IMR-90 (cell line): ENCODE measurements at regions not wholly inside any gene's neighbourhood (a gene's known extent, or its start where the extent isn't known, plus 50 kb on each side); places are given as distances from the start of the nearest gene placed in this dataset.

Source experiments
- ATAC-seq: fragments of 200-7000 bp; cut with Tn5 transposase; 2 replicates; pipeline ENCODE4 v1.9.1; 2020; ENCODE audit warnings: low read depth, mild to moderate bottlenecking, moderate library complexity
- BruUV-seq: library from RNA; stranded (reverse); fragments of 400-500 nt; replicated peaks from 2 replicates; lab custom pipeline; 2021; lab: Mats Ljungman, UMichigan
- CTCF ChIA-PET: fragments of 300-600 bp; formaldehyde crosslinking; extraction: SDS; loops from one replicate; lab custom pipeline; 2021; ENCODE audit warnings: antibody characterized with exemption; lab: Yijun Ruan, JAX
- POLR2A ChIA-PET: fragments of 300-600 bp; sonication (Branson Sonifier 250); formaldehyde crosslinking; loops from one replicate; lab custom pipeline; 2022; ENCODE audit warnings: antibody characterized with exemption; ENCODE audit not compliant: unreplicated experiment; lab: Charles Lee
- DNase-seq: peaks from one replicate; pipeline ENCODE4 v3.0.0; 2013
- H2AFZ ChIP-seq: replicated peaks from 2 replicates; pipeline ENCODE3; 2013; ENCODE audit warnings: low read length, mild to moderate bottlenecking; ENCODE audit not compliant: poor library complexity
- H2AK5ac ChIP-seq: 2 replicates; pipeline ENCODE4 v1.6.1; 2013; ENCODE audit warnings: low read depth, low read length, inconsistent platforms
- H2AK9ac ChIP-seq: replicated peaks from 2 replicates; pipeline ENCODE3; 2013; ENCODE audit warnings: mild to moderate bottlenecking, low read depth, low read length, moderate library complexity; ENCODE audit not compliant: poor library complexity
- H2BK120ac ChIP-seq: 2 replicates; pipeline ENCODE4 v1.6.1; 2013; ENCODE audit warnings: low read depth, low read length, inconsistent platforms
- H2BK15ac ChIP-seq: 3 replicates; pipeline ENCODE4 v1.6.1; 2013; ENCODE audit warnings: low read depth, low read length, inconsistent platforms
- H2BK20ac ChIP-seq: 2 replicates; pipeline ENCODE4 v1.6.1; 2013; ENCODE audit warnings: low read depth, mild to moderate bottlenecking, inconsistent platforms, low read length, moderate library complexity
- H2BK5ac ChIP-seq: 2 replicates; pipeline ENCODE4 v1.6.1; 2013; ENCODE audit warnings: mild to moderate bottlenecking, low read depth, low read length, inconsistent platforms; ENCODE audit not compliant: poor library complexity, severe bottlenecking
- H3K14ac ChIP-seq: replicated peaks from 2 replicates; pipeline ENCODE4 v1.6.1; 2013; ENCODE audit warnings: low read depth, low read length, inconsistent platforms
- H3K18ac ChIP-seq: 2 replicates; pipeline ENCODE4 v1.6.1; 2013; ENCODE audit warnings: low read depth, low read length, control low read depth
- H3K23ac ChIP-seq: 2 replicates; pipeline ENCODE4 v1.6.1; 2013; ENCODE audit warnings: low read depth, low read length, inconsistent platforms
- H3K27ac ChIP-seq: 2 replicates; pipeline ENCODE4 v1.5.1; 2013; ENCODE audit warnings: mild to moderate bottlenecking, control low read depth, low read length; ENCODE audit not compliant: insufficient read depth
- H3K27me3 ChIP-seq: 2 replicates; pipeline ENCODE4 v1.6.1; 2013; ENCODE audit warnings: low read length; ENCODE audit not compliant: control insufficient read depth, insufficient read depth
- H3K36me3 ChIP-seq: 2 replicates; pipeline ENCODE4 v1.6.1; 2013; ENCODE audit warnings: low read length, mixed read lengths; ENCODE audit not compliant: control insufficient read depth, insufficient read depth
- H3K4ac ChIP-seq: 2 replicates; pipeline ENCODE4 v1.6.1; 2013; ENCODE audit warnings: low read depth, low read length, inconsistent platforms
- H3K4me1 ChIP-seq: 2 replicates; pipeline ENCODE4 v1.6.1; 2013; ENCODE audit warnings: low read length, mixed read lengths; ENCODE audit not compliant: control insufficient read depth, insufficient read depth
- H3K4me2 ChIP-seq: 2 replicates; pipeline ENCODE4 v1.6.1; 2013; ENCODE audit warnings: low read depth, mild to moderate bottlenecking, control low read depth, low read length, moderate library complexity
- H3K4me3 ChIP-seq: 2 replicates; pipeline ENCODE4 v1.5.1; 2013; ENCODE audit warnings: low read depth, mild to moderate bottlenecking, control low read depth, low read length, moderate library complexity; ENCODE audit not compliant: insufficient read depth
- H3K56ac ChIP-seq: 2 replicates; pipeline ENCODE4 v1.6.1; 2013; ENCODE audit warnings: low read length, inconsistent platforms; ENCODE audit not compliant: insufficient read depth; ENCODE audit errors: extremely low read depth
- H3K79me1 ChIP-seq, 2 experiments: 2 replicates each; pipeline ENCODE4 v1.6.1; 2013; ENCODE audit warnings: low read length in 2 of 2, inconsistent platforms in 1 of 2, low read depth in 1 of 2
- H3K9ac ChIP-seq: 2 replicates; pipeline ENCODE4 v1.6.1; 2013; ENCODE audit warnings: low read depth, low read length, control low read depth
- H3K9me1 ChIP-seq: 2 replicates; pipeline ENCODE4 v1.6.1; 2013; ENCODE audit warnings: low read length, inconsistent platforms; ENCODE audit not compliant: insufficient read depth
- H3K9me3 ChIP-seq: 2 replicates; pipeline ENCODE4 v1.6.1; 2013; ENCODE audit warnings: low read length; ENCODE audit not compliant: control insufficient read depth, insufficient read depth
- H4K20me1 ChIP-seq: 2 replicates; pipeline ENCODE4 v1.6.1; 2013; ENCODE audit warnings: low read length, inconsistent platforms; ENCODE audit not compliant: insufficient read depth
- H4K5ac ChIP-seq: 2 replicates; pipeline ENCODE4 v1.6.1; 2013; ENCODE audit warnings: mild to moderate bottlenecking, low read depth, low read length, control low read depth
- H4K8ac ChIP-seq, 2 experiments: 2 replicates each; pipeline ENCODE4 v1.6.1; 2013; ENCODE audit warnings: low read depth in 2 of 2, low read length in 2 of 2, control low read depth in 1 of 2, inconsistent platforms in 1 of 2
- H4K91ac ChIP-seq: 2 replicates; pipeline ENCODE4 v1.6.1; 2013; ENCODE audit warnings: low read depth, low read length, inconsistent platforms; ENCODE audit not compliant: insufficient read depth
- BHLHE40 ChIP-seq: fragments of 150-350 bp; IDR thresholded peaks from 2 replicates; pipeline ENCODE4 v1.6.1; 2016; ENCODE audit warnings: mild to moderate bottlenecking, low read depth, low read length
- CEBPB ChIP-seq: IDR thresholded peaks from 2 replicates; pipeline ENCODE4 v1.6.1; 2012; ENCODE audit warnings: low read depth, low read length, improper control_type of control experiment
- CHD1 ChIP-seq: IDR thresholded peaks from 2 replicates; pipeline ENCODE4 v1.6.1; 2012; ENCODE audit warnings: low read depth, low read length, improper control_type of control experiment
- MAFK ChIP-seq: IDR thresholded peaks from 2 replicates; pipeline ENCODE4 v1.6.1; 2012; ENCODE audit warnings: low read depth, low read length, improper control_type of control experiment
- MAZ ChIP-seq: IDR thresholded peaks from 2 replicates; pipeline ENCODE4 v1.6.1; 2012; ENCODE audit warnings: low read depth, mild to moderate bottlenecking, low read length, improper control_type of control experiment, moderate library complexity, borderline replicate concordance
- MXI1 ChIP-seq: IDR thresholded peaks from 2 replicates; pipeline ENCODE4 v1.6.1; 2012; ENCODE audit warnings: low read depth, mild to moderate bottlenecking, low read length, moderate library complexity, borderline replicate concordance
- NFE2L2 ChIP-seq: fragments of 150-350 bp; IDR thresholded peaks from 2 replicates; pipeline ENCODE4 v1.6.1; 2016; ENCODE audit warnings: low read depth, mild to moderate bottlenecking, low read length
- RAD21 ChIP-seq: IDR thresholded peaks from 2 replicates; pipeline ENCODE4 v1.6.1; 2012; ENCODE audit warnings: low read length, improper control_type of control experiment
- RFX5 ChIP-seq: IDR thresholded peaks from 2 replicates; pipeline ENCODE4 v1.8.0; 2012; ENCODE audit warnings: low read depth, mild to moderate bottlenecking, low read length, moderate library complexity
- SMC3 ChIP-seq: fragments of 150-350 bp; IDR thresholded peaks from 2 replicates; pipeline ENCODE4 v1.6.1; 2016; ENCODE audit warnings: low read depth, mild to moderate bottlenecking, antibody characterized with exemption, low read length, moderate library complexity
- dilution Hi-C: fragments of 300-500 bp; cut with HindIII; formaldehyde crosslinking; loops from one replicate; pipeline ENCODE4 v1.14.3; 2018; ENCODE audit warnings: low sequenced_read_pairs; ENCODE audit not compliant: unreplicated experiment
- in situ Hi-C: fragments of 300-500 bp; cut with MboI; formaldehyde crosslinking; loops from 3 replicates; pipeline ENCODE4 v1.14.3; 2019; ENCODE audit warnings: low sequenced_read_pairs, inconsistent platforms, mixed read lengths
- intact Hi-C: fragments of 100-400 bp; cut with micrococcal nuclease; formaldehyde crosslinking; loops from 2 replicates; pipeline ENCODE4 v1.10.0; 2022
- TF ChIP-seq, protein P1 (sequence below): fragments of 150-350 bp; IDR thresholded peaks from 2 replicates; pipeline ENCODE4 v1.6.1; 2016; ENCODE audit warnings: low read depth, mild to moderate bottlenecking, low read length, moderate library complexity, borderline replicate concordance
- TF ChIP-seq, protein P2 (sequence below): fragments of 150-350 bp; IDR thresholded peaks from 2 replicates; pipeline ENCODE4 v1.6.1; 2017; ENCODE audit warnings: mild to moderate bottlenecking, antibody characterized with exemption, low read length, low read depth
- TF ChIP-seq, protein P3 (sequence below): conservative IDR thresholded peaks from 2 replicates; pipeline ENCODE4 v1.5.1; 2012; ENCODE audit warnings: mild to moderate bottlenecking, low read depth, low read length, improper control_type of control experiment

DNA sequence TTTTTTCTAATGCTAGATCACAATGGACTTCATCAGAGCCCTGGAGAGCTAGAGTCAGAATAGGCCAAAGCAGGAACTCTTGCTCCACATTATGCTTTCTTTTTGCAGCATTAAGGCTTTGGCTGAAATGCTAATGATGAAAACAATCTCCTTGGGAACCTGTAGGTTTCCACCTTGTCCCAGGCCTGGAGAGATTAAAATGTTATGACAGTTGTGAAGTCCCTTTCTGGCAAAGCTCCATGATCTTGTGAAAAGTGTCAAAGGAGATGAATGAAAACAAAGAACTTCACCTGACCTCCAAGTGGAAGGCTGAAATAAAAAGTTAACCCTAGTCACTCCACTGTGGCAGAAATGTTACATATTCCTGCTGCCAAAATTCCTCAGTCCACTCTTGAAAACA, 64.0 kb upstream of the LRRC1 start:
- no peak overlapping the region for H3K56ac ChIP-seq

More for the DNA sequence above, 64.0 kb upstream of the LRRC1 start:
- no peak for DNase-seq
- Histone ChIP-seq H3K18ac (no peak overlapping the region), H3K9ac (no peak overlapping the region), H2BK120ac (no peak overlapping the region), H4K91ac (no peak overlapping the region), H3K9me3 (no peaks in the 10 kb centered on the region), H3K14ac (no peak overlapping the region), H2AK5ac (no peak overlapping the region), H3K23ac (no peak overlapping the region), H4K8ac (0 out of 4 replicates have a peak overlapping the region, but pooled peaks of 1 of the 2 experiments have one; percentile 15), H3K4me2 (no peak overlapping the region), H3K36me3 (no peaks in the 10 kb centered on the region), H3K27me3 (no peaks in the 10 kb centered on the region), H3K4me1 (peaks cover 9% of the 10 kb centered on the region), H2AK9ac (no peak overlapping the region), H2BK15ac (no peak overlapping the region; the same call in 2 of the 3 replicates), H3K4ac (no peak overlapping the region; the same call in 1 of the 2 replicates), H3K4me3 (no peak overlapping the region), H2BK20ac (no peak overlapping the region), H3K27ac (no peak overlapping the region), H3K79me1 (no peaks in the 10 kb centered on the region), H2AFZ (no peak overlapping the region), H3K9me1 (peaks cover 6% of the 10 kb centered on the region), H2BK5ac (no peak overlapping the region), H4K5ac (peak overlapping the region; percentile 22; the same call in 1 of the 2 replicates), H4K20me1 (no peaks in the 10 kb centered on the region; the same call in 1 of the 2 replicates)
- TF ChIP-seq RFX5 (no peak), MAFK (no peak), SMC3 (no peak), CHD1 (no peak), BHLHE40 (no peak), NFE2L2 (no peak), RAD21 (no peak), MXI1 (no peak), CEBPB (no peak), MAZ (no peak)
- TF ChIP-seq, protein P1, sequence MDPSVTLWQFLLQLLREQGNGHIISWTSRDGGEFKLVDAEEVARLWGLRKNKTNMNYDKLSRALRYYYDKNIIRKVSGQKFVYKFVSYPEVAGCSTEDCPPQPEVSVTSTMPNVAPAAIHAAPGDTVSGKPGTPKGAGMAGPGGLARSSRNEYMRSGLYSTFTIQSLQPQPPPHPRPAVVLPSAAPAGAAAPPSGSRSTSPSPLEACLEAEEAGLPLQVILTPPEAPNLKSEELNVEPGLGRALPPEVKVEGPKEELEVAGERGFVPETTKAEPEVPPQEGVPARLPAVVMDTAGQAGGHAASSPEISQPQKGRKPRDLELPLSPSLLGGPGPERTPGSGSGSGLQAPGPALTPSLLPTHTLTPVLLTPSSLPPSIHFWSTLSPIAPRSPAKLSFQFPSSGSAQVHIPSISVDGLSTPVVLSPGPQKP = no peak
- TF ChIP-seq, protein P2, sequence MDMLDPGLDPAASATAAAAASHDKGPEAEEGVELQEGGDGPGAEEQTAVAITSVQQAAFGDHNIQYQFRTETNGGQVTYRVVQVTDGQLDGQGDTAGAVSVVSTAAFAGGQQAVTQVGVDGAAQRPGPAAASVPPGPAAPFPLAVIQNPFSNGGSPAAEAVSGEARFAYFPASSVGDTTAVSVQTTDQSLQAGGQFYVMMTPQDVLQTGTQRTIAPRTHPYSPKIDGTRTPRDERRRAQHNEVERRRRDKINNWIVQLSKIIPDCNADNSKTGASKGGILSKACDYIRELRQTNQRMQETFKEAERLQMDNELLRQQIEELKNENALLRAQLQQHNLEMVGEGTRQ = no peak
- TF ChIP-seq, protein P3, sequence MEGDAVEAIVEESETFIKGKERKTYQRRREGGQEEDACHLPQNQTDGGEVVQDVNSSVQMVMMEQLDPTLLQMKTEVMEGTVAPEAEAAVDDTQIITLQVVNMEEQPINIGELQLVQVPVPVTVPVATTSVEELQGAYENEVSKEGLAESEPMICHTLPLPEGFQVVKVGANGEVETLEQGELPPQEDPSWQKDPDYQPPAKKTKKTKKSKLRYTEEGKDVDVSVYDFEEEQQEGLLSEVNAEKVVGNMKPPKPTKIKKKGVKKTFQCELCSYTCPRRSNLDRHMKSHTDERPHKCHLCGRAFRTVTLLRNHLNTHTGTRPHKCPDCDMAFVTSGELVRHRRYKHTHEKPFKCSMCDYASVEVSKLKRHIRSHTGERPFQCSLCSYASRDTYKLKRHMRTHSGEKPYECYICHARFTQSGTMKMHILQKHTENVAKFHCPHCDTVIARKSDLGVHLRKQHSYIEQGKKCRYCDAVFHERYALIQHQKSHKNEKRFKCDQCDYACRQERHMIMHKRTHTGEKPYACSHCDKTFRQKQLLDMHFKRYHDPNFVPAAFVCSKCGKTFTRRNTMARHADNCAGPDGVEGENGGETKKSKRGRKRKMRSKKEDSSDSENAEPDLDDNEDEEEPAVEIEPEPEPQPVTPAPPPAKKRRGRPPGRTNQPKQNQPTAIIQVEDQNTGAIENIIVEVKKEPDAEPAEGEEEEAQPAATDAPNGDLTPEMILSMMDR = no peak
- ATAC-seq = no peak
- intact Hi-C loops (no loop called here), in situ Hi-C loops (loop anchor here (5.0 to 10.0 kb wide), 2 partner anchors 227 to 566 kb away; no protein-coding TSS in a partner anchor), dilution Hi-C loops (no loop called here)
- ChIA-PET POLR2A (interaction anchor here (0.7 kb wide), 1 partner anchor 20 kb away, joined by 3 read pairs; no protein-coding TSS in a partner anchor), CTCF (interaction anchor here (0.6 to 1.5 kb wide), 3 partner anchors 12 to 265 kb away, joined by 3 to 8 read pairs (median 4); no protein-coding TSS in a partner anchor)
- BruUV-seq = no TSS peak
